NCI-H2196 treated with DMSO at 0.1 percent for 48 hours (cell line): ENCODE measurements at regions not wholly inside any gene's neighbourhood (a gene's known extent, or its start where the extent isn't known, plus 50 kb on each side); places are given as distances from the start of the nearest gene placed in this dataset.

ENCODE experiments used
- DNase-seq: peaks from one replicate; lab custom pipeline; 2025; ENCODE audit not compliant: unreplicated experiment; lab: John Stamatoyannopoulos, UW

DNA sequence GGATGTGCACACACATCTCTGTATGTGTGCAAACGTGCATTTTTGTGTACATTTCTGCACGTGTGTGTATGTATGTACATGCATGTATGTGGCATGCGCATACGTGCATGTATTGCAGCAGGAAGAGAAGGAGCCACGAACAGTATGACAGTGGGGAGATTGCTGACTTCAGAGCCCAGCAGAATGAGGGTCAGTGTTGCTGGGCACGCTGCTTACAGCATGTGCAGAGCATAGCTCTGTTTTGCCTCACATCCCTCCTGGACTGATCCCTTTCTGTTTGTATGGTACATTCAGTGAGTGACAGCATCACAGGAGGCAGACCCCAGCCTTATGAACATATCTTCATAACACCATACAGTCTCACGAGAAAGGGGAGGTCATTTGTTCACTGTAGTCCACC is 934.0 kb upstream of the EEF2KMT start:
- no peak for DNase-seq

DNA sequence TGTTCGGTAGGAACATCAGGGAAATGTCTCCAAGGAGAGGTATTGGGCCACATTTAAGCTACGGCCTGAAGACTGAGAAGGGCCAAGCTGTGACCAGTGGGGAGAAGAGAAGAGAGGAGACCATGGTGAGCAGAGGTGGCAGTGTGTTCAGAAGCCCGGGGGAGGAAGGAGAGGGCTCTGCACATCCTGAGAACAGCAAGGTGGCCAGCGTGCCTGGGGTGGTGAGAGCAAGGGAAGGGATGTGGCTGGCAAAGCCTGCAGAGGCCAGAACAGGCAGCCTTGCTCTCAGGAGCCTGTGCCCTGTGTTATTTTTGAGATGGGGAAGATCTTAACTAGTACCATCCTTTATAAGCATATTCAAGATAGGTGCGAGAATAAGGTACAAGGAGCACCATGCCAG is 933.5 kb upstream of the EEF2KMT start:
- DNase-seq: no peak

DNA sequence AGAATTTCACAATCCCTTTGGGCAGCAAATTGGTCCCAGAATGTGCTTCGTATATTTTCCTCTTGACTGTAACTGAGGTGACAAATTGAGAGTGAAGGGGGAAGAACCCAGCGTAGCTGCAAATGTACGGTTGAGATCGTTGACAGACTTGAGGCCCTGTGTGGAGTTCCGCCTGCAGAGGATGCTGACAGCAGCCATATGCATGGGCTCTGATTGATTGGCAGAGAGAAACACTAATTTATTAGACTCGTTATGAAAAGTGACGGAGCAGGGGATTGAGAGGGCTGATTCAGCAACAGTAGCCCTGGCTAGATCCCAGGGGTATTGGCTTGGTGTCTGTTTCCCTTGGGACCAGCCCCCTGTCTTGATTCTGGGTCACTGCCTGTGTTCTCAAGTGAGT is 930.1 kb upstream of the EEF2KMT start:
- no peak for DNase-seq

DNA sequence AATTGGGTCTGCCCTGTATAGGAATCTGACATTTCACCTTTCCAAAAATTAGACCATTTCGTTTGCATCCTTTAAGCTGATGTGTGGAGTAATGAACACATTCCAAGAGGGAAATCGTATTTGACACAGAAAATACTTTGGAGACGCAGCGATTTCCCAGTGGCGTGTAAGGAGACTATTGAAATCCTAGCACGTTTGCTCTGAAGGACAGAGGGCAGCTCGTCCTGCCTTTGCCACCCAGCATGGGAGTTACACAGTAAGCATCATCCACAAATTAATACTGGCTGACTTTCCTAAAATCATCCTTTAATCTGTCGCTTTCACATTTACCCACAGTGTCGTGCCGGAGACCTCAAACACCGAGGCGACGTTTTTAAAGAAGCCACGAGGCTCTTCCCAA is 925.9 kb upstream of the EEF2KMT start:
- no peak for DNase-seq

DNA sequence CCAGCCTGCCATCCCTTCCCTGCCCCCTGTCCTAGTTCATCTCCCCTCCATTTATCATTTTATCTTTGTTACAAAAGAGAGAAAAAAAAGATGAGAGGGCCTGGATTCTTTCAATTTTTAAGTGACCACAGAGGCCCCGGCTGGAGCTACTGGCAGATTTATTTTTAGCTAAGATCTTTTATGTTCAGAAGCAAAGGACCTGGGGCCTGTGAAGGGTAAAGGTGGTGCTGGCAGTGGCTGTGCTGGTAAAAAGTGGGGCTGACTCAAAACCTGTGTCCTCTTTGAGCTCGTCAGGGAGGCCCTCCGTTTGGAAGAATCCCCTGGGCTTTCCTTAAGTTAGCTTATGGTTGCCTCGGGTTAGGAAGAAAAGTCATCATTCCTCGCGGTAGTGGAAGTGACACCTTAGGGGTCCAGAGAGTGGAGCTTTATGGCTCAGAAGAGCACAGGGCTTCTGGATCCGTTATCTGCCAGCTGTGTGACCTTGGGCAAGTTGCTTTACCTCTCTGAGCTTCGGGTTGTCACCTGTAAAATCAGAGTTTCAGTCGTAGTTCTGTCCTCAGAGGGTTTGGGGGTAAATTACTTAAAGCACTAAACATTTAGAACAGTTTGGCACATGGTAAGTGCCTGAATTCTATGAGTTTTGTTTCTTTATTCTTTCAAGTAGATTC is 923.8 kb upstream of the EEF2KMT start:
- DNase-seq: no peak

DNA sequence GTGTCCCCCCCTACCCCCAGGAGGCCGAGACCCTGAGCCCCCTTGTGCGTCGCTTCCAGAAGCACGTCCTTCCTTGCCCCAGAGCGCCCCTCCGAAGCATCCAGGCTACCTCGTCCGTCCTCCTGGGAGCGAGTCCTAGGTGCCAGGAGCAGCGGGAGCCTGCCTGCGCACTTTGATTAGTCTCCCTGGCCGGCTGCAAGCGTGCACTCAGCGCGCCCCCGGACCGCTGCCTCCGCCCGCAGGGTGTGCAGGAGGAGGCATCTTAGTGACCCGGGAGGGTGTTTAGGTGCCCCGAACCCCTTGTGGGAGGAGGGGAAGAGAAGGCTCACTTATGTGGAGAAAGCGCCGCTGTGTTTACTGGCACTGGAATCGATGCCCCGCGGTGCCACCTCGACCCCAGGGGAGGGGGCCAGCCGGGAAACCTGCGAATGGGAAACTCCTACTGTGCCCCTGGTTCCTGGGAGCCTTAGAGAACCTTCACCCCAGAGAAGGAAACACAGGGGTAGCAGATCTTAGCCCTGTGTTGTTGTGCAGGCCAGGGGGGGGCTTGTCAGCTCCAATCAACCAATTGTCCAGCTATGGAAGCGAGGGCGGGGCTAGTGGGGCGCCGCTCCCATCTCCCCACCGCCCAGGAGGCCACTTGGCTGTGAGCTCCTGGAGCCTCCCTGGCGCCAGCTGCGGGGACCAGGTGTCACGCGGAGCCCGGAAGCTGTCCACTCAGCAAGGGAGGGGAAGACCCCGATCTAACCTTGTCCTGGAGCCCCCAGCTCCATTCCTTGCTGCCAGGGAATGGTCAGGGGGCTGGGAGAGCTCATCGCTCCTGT is 922.8 kb upstream of the EEF2KMT start:
- no peak for DNase-seq

DNA sequence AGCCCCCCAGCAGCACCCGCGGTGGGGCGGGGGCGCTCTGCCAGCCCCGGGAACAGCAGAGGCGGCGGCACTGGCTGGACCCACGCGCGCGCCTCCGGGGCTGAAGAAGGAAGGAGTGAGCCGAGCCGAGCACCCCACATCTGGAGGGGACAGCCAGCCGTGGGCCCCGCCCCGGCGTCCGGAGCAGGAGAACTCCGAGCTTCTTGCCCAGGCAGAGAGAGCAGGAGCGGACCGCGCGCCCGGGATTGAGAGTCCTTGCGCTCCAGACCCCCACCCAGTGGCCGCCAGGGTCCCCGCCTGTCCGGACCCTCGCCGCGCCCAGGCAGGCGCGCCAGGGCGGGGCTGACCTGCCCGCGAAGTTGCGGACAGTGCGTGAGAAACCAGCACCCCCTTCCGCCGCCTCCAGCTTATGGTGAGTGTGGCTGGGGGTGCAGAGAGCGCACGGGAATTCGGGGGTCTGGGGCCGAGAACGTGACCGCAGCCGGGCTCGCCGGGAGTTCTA is 921.9 kb upstream of the EEF2KMT start:
- no peak for DNase-seq

DNA sequence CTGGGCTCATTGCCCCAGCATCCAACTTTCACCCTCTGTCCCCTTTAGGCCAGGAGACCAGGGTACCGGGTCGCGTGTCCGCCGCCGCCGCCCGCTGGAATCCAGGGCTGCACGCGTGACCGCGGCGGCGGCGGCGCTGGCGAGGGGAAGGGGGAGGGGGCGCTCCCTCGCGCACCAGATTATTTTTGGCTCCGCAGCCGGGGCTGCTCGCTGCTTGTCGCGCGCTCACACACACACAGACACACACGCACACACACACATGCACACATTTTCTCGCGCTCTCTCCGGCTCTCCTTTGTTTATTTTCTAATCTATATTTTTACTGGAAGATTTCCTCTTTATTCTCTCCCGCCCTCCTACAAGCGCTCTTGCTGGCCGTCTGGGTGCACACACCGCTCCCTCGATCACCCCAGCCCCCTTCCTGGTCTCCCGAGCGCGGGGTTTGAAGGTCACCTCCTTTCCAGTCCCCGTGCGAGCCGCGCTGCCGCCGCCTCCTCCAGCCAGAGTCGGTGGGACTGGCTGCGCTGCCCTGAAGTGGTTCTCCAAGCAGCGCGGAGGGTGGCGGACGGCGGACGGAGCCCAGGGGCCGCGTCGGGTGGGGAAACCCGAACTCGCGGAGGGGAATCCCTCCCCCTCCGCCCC is 921.4 kb upstream of the EEF2KMT start:
- DNase-seq: no peak

DNA sequence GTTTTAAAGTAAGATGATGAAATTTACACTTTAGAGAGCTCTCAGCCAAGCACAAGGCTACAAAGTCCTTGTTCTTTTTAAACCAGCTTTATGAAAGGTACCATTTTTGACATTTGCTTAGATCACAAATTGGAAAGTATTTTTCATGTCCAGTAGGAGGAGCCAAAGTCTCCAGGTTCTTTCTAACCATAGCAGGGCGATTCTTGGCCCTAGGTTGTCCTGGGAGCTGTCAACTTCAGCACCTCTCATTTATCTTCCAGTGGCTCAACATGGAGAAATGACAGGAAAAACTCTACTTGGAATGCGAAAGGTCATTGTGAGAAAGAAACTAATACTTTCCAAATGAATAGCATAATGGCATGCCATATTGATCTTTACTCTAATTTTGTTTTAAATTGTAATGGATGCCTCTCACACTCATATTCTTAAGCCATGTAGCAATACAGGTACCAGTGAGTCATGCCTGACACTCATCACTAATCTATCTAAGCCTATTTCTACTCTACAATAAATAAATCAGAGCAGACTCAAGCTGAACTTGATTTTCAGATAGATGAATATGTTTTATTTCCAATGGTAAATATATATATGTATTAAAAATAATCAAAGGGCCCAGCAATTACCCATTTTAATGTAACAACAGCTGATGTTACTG is 919.1 kb upstream of the EEF2KMT start:
- no peak for DNase-seq

DNA sequence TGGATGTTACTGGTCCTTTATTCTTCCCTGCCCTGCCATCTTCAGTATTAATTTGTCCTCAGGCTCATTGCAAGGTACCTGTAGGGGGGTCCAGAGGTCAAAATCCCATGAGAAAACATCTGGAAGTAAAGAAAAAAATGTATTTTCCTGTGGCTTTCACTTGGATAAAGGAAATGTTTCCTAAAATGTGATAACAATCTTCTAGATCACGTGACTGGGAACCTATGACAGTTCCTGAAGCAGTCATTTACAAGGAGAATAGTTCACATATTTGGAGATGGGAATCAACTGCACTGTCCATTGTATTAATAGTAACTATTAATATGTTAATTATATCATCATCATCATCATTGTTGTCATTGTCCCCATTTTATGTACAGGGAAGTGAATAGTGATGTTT is 915.1 kb upstream of the EEF2KMT start:
- no peak for DNase-seq

DNA sequence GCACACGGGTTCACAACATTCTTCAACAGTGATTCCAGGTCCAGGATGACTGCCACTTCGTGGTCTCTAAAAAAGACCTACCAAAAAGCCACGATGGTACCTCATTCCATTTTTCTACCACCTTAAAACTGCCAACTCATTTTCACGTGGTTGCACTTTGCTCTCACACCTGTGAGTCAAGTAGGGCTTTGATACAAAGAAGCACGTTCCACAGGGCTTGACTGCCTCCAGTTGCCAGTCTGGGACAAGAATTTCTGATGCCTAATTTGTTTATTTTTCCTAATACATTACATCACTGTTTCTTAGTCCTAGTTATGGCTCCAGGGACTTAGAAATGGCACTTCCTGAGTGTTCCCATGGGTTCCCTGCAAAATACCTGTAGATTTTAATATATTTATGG is 911.6 kb upstream of the EEF2KMT start:
- no peak for DNase-seq

DNA sequence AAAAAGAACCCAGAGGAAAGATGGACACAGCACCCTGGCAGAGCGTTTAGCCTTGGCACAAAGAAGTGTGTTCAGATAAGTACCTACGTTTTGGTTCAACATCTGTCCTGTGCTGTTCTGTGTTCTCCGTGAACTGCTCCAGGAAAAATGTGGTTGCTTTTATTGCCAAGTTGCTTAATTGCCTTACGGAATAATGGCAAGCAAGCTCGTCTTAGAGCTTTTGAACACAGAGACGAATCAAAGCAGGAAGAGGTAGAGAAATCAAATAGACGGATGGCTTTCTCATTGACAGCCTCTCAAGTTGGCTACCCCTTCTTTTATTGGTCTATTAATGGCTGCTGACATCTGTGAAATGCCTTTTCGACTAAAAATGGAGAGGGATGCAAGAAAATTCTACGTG is 911.1 kb upstream of the EEF2KMT start:
- DNase-seq: no peak

DNA sequence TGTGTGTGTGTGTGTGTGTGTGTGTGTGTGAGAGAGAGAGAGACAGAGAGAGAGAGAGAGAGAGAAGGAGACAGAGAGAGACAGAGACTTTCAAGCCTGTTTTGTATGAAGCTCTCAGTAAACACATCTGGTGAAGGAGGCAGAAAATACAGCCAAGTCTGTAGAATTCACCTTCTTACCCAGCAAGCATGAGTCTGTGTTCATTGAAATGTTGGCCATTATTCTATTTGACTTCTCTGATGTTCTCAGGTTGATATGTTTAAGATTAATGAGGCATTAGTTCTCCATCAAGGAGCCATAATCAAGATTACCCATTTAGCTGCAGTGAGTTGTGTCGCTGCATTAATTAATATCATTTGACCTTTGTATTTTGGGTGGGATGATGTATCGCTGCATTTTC is 895.8 kb upstream of the EEF2KMT start:
- no peak for DNase-seq

DNA sequence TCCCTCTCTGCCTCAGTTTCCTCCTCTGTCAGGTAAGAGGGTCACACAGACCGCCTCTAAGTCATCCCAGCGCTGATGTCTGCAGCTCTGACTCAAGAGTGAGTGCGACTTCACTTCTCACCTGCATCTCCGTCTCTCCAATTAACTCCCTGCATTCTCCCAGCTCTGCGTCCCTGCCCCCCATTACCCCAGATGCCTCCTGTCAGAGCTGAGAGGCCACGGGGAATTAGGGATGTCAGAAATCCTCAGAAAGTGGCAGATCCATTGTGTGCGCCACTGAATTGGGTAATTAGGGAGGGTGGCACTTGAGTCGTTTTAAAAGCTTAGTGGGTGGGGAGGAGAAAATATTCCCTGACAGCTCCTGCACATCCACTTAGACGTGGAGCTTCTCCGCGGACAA is 885.4 kb upstream of the EEF2KMT start:
- DNase-seq: no peak

DNA sequence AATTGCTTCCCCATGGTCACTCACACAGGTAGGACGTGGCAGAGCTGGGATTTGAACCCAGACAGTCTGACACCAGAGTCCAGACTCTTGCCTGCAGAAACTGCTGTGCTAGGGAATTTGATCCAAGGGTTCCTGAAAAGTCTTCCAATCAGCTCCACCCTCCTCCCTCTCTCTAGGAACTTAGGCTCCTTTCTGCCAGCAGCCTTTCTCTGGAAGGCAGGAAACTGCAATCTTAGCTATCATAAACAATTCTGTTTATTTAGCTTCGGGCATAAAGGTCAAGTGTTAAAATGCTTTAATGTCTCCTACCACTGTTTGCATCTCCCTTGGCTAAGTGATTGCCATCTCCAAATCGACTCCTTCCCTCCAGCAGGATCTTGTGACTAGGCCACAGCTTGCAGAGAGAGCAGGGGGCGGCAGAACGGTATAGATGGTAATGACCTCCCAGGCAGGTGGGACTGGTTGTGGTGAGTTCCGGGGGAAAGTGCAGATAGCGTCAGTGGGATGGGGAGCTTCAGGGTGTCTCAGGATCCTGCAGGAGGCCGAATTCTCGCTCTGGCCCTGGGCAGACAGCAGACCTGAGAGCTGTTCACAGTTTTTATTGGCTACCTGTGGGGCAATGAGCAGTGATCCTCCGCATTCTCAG is 882.4 kb upstream of the EEF2KMT start:
- DNase-seq: no peak

DNA sequence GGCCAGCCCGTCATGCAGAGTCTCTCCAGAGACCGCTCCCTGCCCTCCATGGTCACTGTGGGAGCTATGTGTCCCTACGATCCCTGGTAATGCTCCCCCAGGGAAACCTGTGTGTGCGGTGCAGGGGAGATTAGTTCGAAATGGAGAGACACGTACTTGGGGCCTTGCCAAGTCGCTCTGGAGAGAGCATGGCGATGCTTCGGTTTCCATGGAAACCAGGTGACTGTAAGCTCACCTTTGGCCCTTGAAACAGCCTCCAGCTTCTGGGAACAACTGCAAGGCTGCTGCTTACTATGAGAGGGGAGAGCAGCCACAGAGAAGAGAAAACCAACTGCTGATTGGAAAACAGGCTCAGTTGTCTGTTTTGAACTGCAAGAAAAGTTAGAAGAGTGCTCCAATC is 879.7 kb upstream of the EEF2KMT start:
- no peak for DNase-seq

DNA sequence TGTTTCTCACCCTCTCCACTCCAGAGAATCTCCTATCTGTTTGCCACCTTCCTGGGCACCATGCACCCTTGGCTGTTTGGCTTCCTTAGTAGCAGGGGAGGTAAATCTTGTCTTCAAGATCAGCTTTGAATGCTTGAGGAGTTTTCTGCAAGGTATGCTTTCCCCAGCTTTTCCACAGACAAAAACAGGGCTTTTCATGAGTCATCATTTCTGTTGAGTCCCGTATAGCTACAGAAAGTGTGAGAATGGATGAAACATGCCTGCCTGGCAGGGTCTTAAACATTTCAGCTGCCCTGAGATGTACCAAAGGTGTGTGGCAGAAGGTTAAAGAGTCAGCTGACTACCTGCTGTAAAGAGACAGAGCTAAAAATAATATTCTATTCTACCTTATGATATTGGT is 875.2 kb upstream of the EEF2KMT start:
- DNase-seq: no peak

DNA sequence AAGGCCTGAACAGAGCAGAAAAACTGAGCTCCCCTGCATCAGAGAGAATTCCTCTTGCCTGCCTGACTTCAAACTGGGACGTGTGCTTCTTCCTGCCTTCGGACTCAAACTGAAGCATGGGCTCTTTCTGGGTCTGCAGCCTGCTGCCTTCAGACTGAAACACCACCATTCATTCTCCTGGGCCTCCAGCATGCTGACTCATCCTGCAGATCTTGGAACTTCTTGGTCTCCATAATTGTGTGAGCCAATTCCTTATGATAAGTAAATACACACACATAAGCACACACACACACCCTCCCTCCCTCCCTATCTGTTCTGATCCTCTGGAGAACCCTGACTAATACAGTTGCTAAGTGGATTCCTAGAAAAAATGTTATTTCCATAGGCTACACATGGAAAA is 874.3 kb upstream of the EEF2KMT start:
- DNase-seq: no peak

DNA sequence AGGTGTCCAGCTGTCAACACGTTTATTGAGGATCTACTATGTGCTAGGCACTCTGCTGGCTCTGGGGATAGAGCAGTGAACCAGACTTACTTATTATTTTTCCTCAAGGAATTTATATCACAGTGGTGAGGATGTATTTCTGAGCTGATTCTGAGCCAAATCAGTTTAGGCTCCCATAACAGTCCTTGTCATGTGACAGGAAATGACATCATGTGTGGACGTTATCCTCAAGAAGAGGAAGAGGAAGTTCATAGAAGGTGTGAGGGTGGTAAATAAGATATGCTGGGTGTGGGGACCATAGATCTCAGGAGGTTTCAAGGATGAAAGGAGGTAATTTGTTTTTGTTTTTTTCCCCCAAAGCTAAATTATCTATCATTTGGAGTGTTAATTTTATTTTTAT is 873.5 kb upstream of the EEF2KMT start:
- DNase-seq: no peak

DNA sequence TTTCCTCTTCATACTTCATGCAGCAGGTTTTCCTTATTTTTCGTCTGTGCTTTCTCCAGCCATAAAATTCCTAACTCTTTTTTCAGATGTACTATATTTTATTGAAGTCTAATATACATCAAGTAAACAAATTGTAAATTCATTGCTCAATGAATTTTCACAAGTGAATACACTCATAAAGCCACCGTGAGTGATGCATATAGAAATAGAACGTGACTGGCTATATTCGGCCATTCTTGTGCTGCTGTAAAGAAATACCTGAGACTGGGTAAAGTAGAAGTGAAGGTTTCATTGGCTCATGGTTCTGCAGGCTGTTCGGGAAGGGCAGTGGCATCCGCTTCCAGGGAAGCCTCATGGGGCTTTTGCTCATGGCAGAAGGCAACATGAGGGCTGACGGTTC is 868.4 kb upstream of the EEF2KMT start:
- DNase-seq: no peak

DNA sequence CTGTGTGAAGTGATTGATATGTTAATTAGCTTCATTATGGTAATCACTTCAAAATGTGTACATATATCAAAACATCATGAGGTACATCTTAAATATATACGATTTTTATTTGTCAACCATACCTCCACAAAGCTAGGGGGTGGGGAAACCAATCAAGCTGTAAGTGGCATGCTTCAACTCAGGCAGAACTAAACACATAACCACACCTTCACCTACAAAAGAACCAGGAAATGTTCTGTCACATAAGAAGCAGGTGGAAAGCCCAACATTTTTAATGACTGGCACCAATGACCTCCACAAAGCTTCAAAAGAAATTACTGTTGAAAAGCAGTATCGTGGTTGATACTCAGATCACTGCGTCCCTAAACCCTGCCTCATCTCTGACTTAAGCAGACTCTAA is 867.7 kb upstream of the EEF2KMT start:
- no peak for DNase-seq
